Germinal center (tissue), 1 donor: ENCODE measurements at regions not wholly inside any gene's neighbourhood (a gene's known extent, or its start where the extent isn't known, plus 50 kb on each side); places are given as distances from the start of the nearest gene placed in this dataset.
"Not testable (repeated sequence)": the region's sequence is repeated elsewhere in the genome, so short reads cannot be mapped to it uniquely, and the experiment has no call there.

Experiments
- DNase-seq: peaks from one replicate; pipeline ENCODE4 v3.0.0; 2012; ENCODE audit warnings: mixed read lengths, low spot score

- no peak for DNase-seq
These were observed 478.9 kb upstream of the TBL1XR1 start for GRCh38 chr3:177676148-177676547.

GRCh38 chr3:177676947-177677587 lies 479.8 kb upstream of the TBL1XR1 start:
- no peak for DNase-seq

- DNase-seq: no peak
These were observed 482.5 kb upstream of the TBL1XR1 start for GRCh38 chr3:177679568-177680471.

GRCh38 chr3:177680472-177680821 lies 483.2 kb upstream of the TBL1XR1 start:
- no peak for DNase-seq

- no peak for DNase-seq
These were observed 483.9 kb upstream of the TBL1XR1 start for GRCh38 chr3:177681156-177681555.

GRCh38 chr3:177681852-177682251 lies 484.6 kb upstream of the TBL1XR1 start:
- DNase-seq: no peak

GRCh38 chr3:177683586-177683985 lies 486.3 kb upstream of the TBL1XR1 start:
- no peak for DNase-seq

- no peak for DNase-seq
These were observed 489.4 kb upstream of the TBL1XR1 start for GRCh38 chr3:177686671-177687070.

GRCh38 chr3:177687291-177687690 lies 490.0 kb upstream of the TBL1XR1 start:
- no peak for DNase-seq

- DNase-seq: no peak
These were observed 490.9 kb upstream of the TBL1XR1 start for GRCh38 chr3:177688152-177688551.

GRCh38 chr3:177689077-177689476 lies 491.8 kb upstream of the TBL1XR1 start:
- no peak for DNase-seq

- no peak for DNase-seq
These were observed 492.6 kb upstream of the TBL1XR1 start for GRCh38 chr3:177689869-177690268.

GRCh38 chr3:177690306-177690705 lies 493.0 kb upstream of the TBL1XR1 start:
- DNase-seq: no peak

GRCh38 chr3:177692304-177692975 lies 495.2 kb upstream of the TBL1XR1 start:
- no peak for DNase-seq

- DNase-seq: no peak
These were observed 496.5 kb upstream of the TBL1XR1 start for GRCh38 chr3:177693616-177694264.

- DNase-seq: no peak
These were observed 497.0 kb upstream of the TBL1XR1 start for GRCh38 chr3:177694316-177694715.

- DNase-seq: no peak
These were observed 497.7 kb upstream of the TBL1XR1 start for GRCh38 chr3:177694951-177695350.

- no peak for DNase-seq
These were observed 502.8 kb upstream of the TBL1XR1 start for GRCh38 chr3:177700117-177700516.

- DNase-seq: no peak
These were observed 506.5 kb upstream of the TBL1XR1 start for GRCh38 chr3:177703788-177704187.

GRCh38 chr3:177705976-177706823 lies 508.9 kb upstream of the TBL1XR1 start:
- DNase-seq: no peak

GRCh38 chr3:177709470-177709869 lies 512.2 kb upstream of the TBL1XR1 start:
- not testable (repeated sequence) for DNase-seq
